ENCODE measurements at regions not wholly inside any gene's neighbourhood (a gene's known extent, or its start where the extent isn't known, plus 50 kb on each side); places are given as distances from the start of the nearest gene placed in this dataset.

- TF ChIP-seq, protein P1, sequence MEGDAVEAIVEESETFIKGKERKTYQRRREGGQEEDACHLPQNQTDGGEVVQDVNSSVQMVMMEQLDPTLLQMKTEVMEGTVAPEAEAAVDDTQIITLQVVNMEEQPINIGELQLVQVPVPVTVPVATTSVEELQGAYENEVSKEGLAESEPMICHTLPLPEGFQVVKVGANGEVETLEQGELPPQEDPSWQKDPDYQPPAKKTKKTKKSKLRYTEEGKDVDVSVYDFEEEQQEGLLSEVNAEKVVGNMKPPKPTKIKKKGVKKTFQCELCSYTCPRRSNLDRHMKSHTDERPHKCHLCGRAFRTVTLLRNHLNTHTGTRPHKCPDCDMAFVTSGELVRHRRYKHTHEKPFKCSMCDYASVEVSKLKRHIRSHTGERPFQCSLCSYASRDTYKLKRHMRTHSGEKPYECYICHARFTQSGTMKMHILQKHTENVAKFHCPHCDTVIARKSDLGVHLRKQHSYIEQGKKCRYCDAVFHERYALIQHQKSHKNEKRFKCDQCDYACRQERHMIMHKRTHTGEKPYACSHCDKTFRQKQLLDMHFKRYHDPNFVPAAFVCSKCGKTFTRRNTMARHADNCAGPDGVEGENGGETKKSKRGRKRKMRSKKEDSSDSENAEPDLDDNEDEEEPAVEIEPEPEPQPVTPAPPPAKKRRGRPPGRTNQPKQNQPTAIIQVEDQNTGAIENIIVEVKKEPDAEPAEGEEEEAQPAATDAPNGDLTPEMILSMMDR (IDR thresholded peaks at IDR 0.05; ENCODE audit: borderline replicate concordance) = no peak
- intact Hi-C loops (cut with micrococcal nuclease) = no loop called here
- no peak for DNase-seq
Measured at GRCh38 chr7:112864380-112864779, 74.2 kb upstream of the TMEM168 start.

GRCh38 chr7:112858838-112859237, 68.6 kb upstream of the TMEM168 start:
- intact Hi-C loops (cut with micrococcal nuclease) = no loop called here

More at GRCh38 chr7:112864380-112864779, 74.2 kb upstream of the TMEM168 start:
- H3K36me3 ChIP-seq = peaks cover 3% of the 10 kb centered on the region
- no peak overlapping the region for H3K4me3 ChIP-seq
- H3K27me3 ChIP-seq (ENCODE audit: low read depth) = no peaks in the 10 kb centered on the region
- peaks cover 11% of the 10 kb centered on the region for H3K9me3 ChIP-seq (replicated peaks)
- H3K27ac ChIP-seq (replicated peaks) = no peak overlapping the region
- H3K4me1 ChIP-seq = peaks cover 31% of the 10 kb centered on the region

GRCh38 chr7:112855227-112855626, 65.0 kb upstream of the TMEM168 start:
- no peak for DNase-seq
- peaks cover 15% of the 10 kb centered on the region for H3K4me1 ChIP-seq
- H3K27ac ChIP-seq (replicated peaks) = no peak overlapping the region
- H3K9me3 ChIP-seq (replicated peaks) = peaks cover 11% of the 10 kb centered on the region
- peaks cover 8% of the 10 kb centered on the region for H3K36me3 ChIP-seq
- TF ChIP-seq, protein P1 (IDR thresholded peaks at IDR 0.05; ENCODE audit: borderline replicate concordance) = no peak
- no peak overlapping the region for H3K4me3 ChIP-seq
- intact Hi-C loops (cut with micrococcal nuclease) = no loop called here
- H3K27me3 ChIP-seq (ENCODE audit: low read depth) = no peaks in the 10 kb centered on the region

More at GRCh38 chr7:112858838-112859237, 68.6 kb upstream of the TMEM168 start:
- Histone ChIP-seq H3K36me3 (peaks cover 11% of the 10 kb centered on the region), H3K27ac (replicated peaks) (no peak overlapping the region), H3K4me3 (no peak overlapping the region), H3K4me1 (peaks cover 6% of the 10 kb centered on the region), H3K27me3 (ENCODE audit: low read depth) (no peaks in the 10 kb centered on the region), H3K9me3 (replicated peaks) (peaks cover 7% of the 10 kb centered on the region)
- DNase-seq = no peak
- TF ChIP-seq, protein P1 (IDR thresholded peaks at IDR 0.05; ENCODE audit: borderline replicate concordance) = no peak

GRCh38 chr7:112854169-112854568, 64.0 kb upstream of the TMEM168 start:
- intact Hi-C loops (cut with micrococcal nuclease) = no loop called here
- Histone ChIP-seq H3K27ac (replicated peaks) (no peak overlapping the region), H3K9me3 (replicated peaks) (peaks cover 11% of the 10 kb centered on the region), H3K27me3 (ENCODE audit: low read depth) (no peaks in the 10 kb centered on the region), H3K4me1 (peaks cover 15% of the 10 kb centered on the region), H3K36me3 (peaks cover 6% of the 10 kb centered on the region), H3K4me3 (no peak overlapping the region)
- DNase-seq = no peak
- TF ChIP-seq, protein P1 (IDR thresholded peaks at IDR 0.05; ENCODE audit: borderline replicate concordance) = no peak

GRCh38 chr7:112853422-112853821, 63.2 kb upstream of the TMEM168 start:
- no peak for DNase-seq
- intact Hi-C loops (cut with micrococcal nuclease) = no loop called here
- Histone ChIP-seq H3K4me1 (peaks cover 15% of the 10 kb centered on the region), H3K27ac (replicated peaks) (no peak overlapping the region), H3K36me3 (peaks cover 3% of the 10 kb centered on the region), H3K4me3 (no peak overlapping the region), H3K27me3 (ENCODE audit: low read depth) (no peaks in the 10 kb centered on the region), H3K9me3 (replicated peaks) (peaks cover 11% of the 10 kb centered on the region)
- TF ChIP-seq, protein P1 (IDR thresholded peaks at IDR 0.05; ENCODE audit: borderline replicate concordance) = no peak

All from left ventricle myocardium inferior (tissue), 1 donor.